Smooth muscle cell (in vitro differentiated cells): ENCODE measurements at regions not wholly inside any gene's neighbourhood (a gene's known extent, or its start where the extent isn't known, plus 50 kb on each side); places are given as distances from the start of the nearest gene placed in this dataset.
"Not testable (repeated sequence)": the region's sequence is repeated elsewhere in the genome, so short reads cannot be mapped to it uniquely, and the experiment has no call there.

ENCODE experiments used
- DNase-seq: peaks from one replicate; lab custom pipeline; 2025; ENCODE audit not compliant: unreplicated experiment; lab: John Stamatoyannopoulos, UW
- H2AFZ ChIP-seq: fragments of 200-600 bp; sonication (generic); 2 replicates; pipeline ENCODE4 v1.6.0; 2016; ENCODE audit warnings: antibody characterized with exemption, low read depth, mild to moderate bottlenecking
- H3F3A ChIP-seq: fragments of 200-600 bp; sonication (generic); 2 replicates; pipeline ENCODE4 v1.6.0; 2017; ENCODE audit warnings: antibody characterized with exemption, low read depth
- H3K27ac ChIP-seq: fragments of 200-600 bp; sonication (generic); 2 replicates; pipeline ENCODE4 v1.5.1; 2016; ENCODE audit warnings: low read depth, mild to moderate bottlenecking
- H3K27me3 ChIP-seq: fragments of 200-600 bp; sonication (generic); 2 replicates; pipeline ENCODE4 v1.6.1; 2016; ENCODE audit warnings: low read depth, mild to moderate bottlenecking
- H3K36me3 ChIP-seq: fragments of 200-600 bp; sonication (generic); 2 replicates; pipeline ENCODE4 v1.5.1; 2016; ENCODE audit warnings: low read depth
- H3K4me1 ChIP-seq: fragments of 200-600 bp; sonication (generic); 2 replicates; pipeline ENCODE4 v1.5.1; 2016; ENCODE audit warnings: low read depth
- H3K4me2 ChIP-seq: fragments of 200-600 bp; sonication (generic); 2 replicates; pipeline ENCODE4 v1.6.0; 2016; ENCODE audit warnings: mild to moderate bottlenecking
- H3K4me3 ChIP-seq: fragments of 200-600 bp; sonication (generic); 2 replicates; pipeline ENCODE4 v1.5.1; 2016; ENCODE audit warnings: mild to moderate bottlenecking
- H3K79me2 ChIP-seq: fragments of 200-600 bp; sonication (generic); 2 replicates; pipeline ENCODE4 v1.6.0; 2016; ENCODE audit warnings: low read depth, mild to moderate bottlenecking
- H3K9ac ChIP-seq: fragments of 200-600 bp; sonication (generic); 2 replicates; pipeline ENCODE4 v1.6.0; 2016; ENCODE audit warnings: low read depth
- H3K9me3 ChIP-seq: fragments of 200-600 bp; sonication (generic); replicated peaks from 2 replicates; pipeline ENCODE4 v1.5.1; 2016; ENCODE audit warnings: low read depth
- H4K20me1 ChIP-seq: fragments of 200-600 bp; sonication (generic); 2 replicates; pipeline ENCODE4 v1.6.0; 2016; ENCODE audit warnings: low read depth
- WGBS: methylation state at CpG from one replicate; pipeline ENCODE4 v1.1.7; 2016; ENCODE audit warnings: low lambda C conversion rate; 5-methylcytosine and 5-hydroxymethylcytosine counted together
- TF ChIP-seq, protein P1 (sequence below): fragments of 200-600 bp; sonication (generic); IDR thresholded peaks from 2 replicates; pipeline ENCODE4 v1.5.1; 2017; ENCODE audit warnings: borderline replicate concordance, mild to moderate bottlenecking, antibody characterized with exemption; ENCODE audit not compliant: insufficient read depth, poor library complexity, severe bottlenecking

DNA sequence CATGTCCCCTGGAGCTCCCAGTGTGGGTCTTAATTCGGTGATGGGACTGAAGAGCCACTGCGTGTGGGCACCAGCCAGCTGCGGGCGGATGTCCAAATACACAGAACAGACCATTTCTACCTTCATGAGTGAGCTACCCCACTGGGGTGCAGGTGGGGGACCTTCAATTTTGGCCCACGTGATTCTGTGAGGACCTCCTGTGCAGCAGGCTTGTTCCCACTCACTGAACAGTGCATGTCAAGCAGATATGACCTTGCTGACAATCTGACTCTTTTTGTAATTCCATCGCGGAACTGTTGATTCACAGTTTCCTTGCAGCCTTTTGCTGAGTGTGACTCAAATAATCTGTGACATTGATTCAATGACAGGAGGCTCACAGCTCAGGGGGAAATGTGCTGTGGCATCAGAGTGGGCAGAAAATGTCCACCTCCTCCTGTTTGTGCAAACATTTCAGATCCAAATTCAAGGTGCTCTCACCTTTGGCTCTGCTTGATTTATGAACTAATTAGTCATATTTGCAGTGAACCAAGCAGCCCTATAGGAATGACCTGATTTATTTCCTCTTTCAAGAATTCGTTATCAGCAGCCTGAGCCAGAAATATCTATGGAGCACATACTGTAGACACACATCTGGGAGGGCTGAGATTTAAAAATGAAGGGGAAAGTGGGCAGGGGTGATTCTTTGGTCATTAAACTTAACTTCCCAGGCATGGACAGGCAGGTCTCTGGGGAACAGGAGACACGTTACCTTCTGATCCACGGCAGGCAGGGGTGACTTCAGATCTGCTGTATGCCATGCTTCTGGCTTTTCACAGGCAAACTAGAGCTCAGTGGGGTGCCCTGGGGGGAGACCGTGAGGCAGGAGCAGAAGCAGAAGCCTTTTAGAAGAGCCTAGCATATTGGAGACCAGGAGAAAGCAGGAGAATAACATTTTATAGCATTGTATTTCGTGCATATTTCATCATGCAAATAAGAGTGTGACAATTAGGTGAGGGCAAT is 170.0 kb upstream of the KL start:
- no peaks in the 10 kb centered on the region for H3K27me3 ChIP-seq
- no peaks in the 10 kb centered on the region for H4K20me1 ChIP-seq
- no peak overlapping the region for H3K9ac ChIP-seq
- no peaks in the 10 kb centered on the region for H3K79me2 ChIP-seq
- TF ChIP-seq, protein P1, sequence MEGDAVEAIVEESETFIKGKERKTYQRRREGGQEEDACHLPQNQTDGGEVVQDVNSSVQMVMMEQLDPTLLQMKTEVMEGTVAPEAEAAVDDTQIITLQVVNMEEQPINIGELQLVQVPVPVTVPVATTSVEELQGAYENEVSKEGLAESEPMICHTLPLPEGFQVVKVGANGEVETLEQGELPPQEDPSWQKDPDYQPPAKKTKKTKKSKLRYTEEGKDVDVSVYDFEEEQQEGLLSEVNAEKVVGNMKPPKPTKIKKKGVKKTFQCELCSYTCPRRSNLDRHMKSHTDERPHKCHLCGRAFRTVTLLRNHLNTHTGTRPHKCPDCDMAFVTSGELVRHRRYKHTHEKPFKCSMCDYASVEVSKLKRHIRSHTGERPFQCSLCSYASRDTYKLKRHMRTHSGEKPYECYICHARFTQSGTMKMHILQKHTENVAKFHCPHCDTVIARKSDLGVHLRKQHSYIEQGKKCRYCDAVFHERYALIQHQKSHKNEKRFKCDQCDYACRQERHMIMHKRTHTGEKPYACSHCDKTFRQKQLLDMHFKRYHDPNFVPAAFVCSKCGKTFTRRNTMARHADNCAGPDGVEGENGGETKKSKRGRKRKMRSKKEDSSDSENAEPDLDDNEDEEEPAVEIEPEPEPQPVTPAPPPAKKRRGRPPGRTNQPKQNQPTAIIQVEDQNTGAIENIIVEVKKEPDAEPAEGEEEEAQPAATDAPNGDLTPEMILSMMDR: no peak
- no peaks in the 10 kb centered on the region for H3F3A ChIP-seq
- H3K4me2 ChIP-seq: peak overlapping the region; percentile 19
- H3K36me3 ChIP-seq: no peaks in the 10 kb centered on the region
- H3K4me1 ChIP-seq: no peaks in the 10 kb centered on the region
- WGBS: 60% methylated on average over 12 of the region's 12 CpGs
- no peak overlapping the region for H3K27ac ChIP-seq
- peak overlapping the region; percentile 18 for H2AFZ ChIP-seq
- H3K9me3 ChIP-seq: no peaks in the 10 kb centered on the region
- DNase-seq: no peak
- no peak overlapping the region for H3K4me3 ChIP-seq

- not testable (repeated sequence) for H3K9me3 ChIP-seq, H3K4me3 ChIP-seq, H3K4me1 ChIP-seq, H3K36me3 ChIP-seq, H3F3A ChIP-seq, H3K4me2 ChIP-seq, H4K20me1 ChIP-seq, H3K27ac ChIP-seq, H3K9ac ChIP-seq, H2AFZ ChIP-seq, DNase-seq, H3K27me3 ChIP-seq, H3K79me2 ChIP-seq
- WGBS: 90% methylated on average over 10 of the region's 10 CpGs
Observed at GRCh38 chr13:32847976-32848375, 168.2 kb upstream of the KL start.

DNA sequence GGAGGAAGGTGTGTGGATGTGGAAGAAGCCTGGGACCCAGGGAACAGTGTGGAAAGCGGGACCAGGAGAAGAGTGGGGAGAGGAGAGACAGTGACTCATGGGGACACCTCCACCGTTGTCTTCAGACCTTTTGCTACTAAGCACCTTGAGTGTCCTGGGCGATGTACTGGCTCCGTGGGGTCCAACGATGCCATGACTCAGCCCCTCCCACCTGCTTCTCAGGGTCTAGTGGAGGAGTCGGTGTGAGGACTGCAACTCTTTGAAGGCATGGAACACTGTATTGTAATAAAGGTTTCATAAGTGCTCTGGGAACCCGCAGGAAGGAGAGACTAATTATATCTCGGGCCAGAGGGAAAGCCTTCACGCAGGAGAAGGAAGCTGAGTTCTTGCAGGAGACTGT is 166.9 kb upstream of the KL start:
- Histone ChIP-seq H4K20me1 (no peaks in the 10 kb centered on the region), H3K4me2 (no peak overlapping the region), H3K9ac (no peak overlapping the region), H3K4me3 (no peak overlapping the region), H3K36me3 (no peaks in the 10 kb centered on the region), H3K79me2 (no peaks in the 10 kb centered on the region), H3K27ac (no peak overlapping the region), H3K9me3 (no peaks in the 10 kb centered on the region), H3K27me3 (no peaks in the 10 kb centered on the region), H3F3A (no peaks in the 10 kb centered on the region), H3K4me1 (no peaks in the 10 kb centered on the region), H2AFZ (no peak overlapping the region)
- TF ChIP-seq, protein P1: no peak
- no peak for DNase-seq
- WGBS: 94% methylated on average over 9 of the region's 9 CpGs

DNA sequence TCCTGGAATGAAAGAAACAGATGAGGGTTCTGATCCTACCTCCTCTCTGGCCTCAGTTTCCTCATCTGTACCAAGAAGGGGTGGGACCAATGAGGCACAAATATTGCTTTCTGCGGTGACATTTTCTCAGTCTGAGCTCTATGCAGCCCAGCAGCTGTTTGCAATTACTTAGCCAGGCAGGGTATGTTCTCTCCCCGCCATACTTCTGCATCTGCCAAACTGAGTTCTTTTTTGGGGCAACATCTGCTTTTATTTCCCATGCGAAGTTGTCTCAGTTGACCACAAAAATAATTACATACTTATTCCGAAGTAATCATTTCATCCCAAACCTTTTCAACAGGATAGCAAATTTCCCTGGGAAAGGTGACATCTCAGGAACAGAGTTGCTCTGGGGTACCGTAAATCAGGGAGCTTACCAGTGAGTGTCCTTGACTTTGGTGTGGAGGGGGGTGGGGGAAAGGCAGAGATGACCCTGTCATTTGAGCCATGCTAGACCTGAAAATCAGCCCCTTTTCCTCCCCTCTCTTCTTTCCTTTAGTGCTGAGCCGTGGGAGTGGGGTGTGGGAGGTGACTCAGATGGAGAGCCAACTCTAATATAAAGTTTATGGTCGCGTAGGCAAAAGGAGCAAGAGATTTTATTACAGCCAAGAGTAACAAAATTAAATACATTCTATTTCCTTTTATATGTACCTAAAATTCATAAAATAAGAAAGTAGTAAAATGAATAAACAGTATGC is 165.7 kb upstream of the KL start:
- no peaks in the 10 kb centered on the region for H3F3A ChIP-seq
- no peaks in the 10 kb centered on the region for H4K20me1 ChIP-seq
- 77% methylated on average over 8 of the region's 8 CpGs for WGBS
- no peaks in the 10 kb centered on the region for H3K27me3 ChIP-seq
- H3K27ac ChIP-seq: no peak overlapping the region
- H3K9ac ChIP-seq: no peak overlapping the region
- H3K9me3 ChIP-seq: no peaks in the 10 kb centered on the region
- TF ChIP-seq, protein P1: no peak
- no peak overlapping the region for H2AFZ ChIP-seq
- H3K4me3 ChIP-seq: no peak overlapping the region
- DNase-seq: no peak
- no peaks in the 10 kb centered on the region for H3K79me2 ChIP-seq
- no peaks in the 10 kb centered on the region for H3K4me1 ChIP-seq
- no peaks in the 10 kb centered on the region for H3K36me3 ChIP-seq
- H3K4me2 ChIP-seq: peak overlapping the region; percentile 53
